Lung (tissue), 11 donors: ENCODE measurements at regions not wholly inside any gene's neighbourhood (a gene's known extent, or its start where the extent isn't known, plus 50 kb on each side); places are given as distances from the start of the nearest gene placed in this dataset.

Experiments used
- ATAC-seq: fragments of 200-7000 bp; cut with Tn5 transposase; one replicate; pipeline ENCODE4 v1.9.1; 2020; ENCODE audit warnings: moderate number of reproducible peaks; ENCODE audit not compliant: insufficient read depth, low FRiP score
- DNase-seq, 3 donors: peaks; one replicate each; pipeline ENCODE4 v3.0.0-alpha.2; 2013 to 2017
- H3K27ac ChIP-seq, 2 donors: one replicate each; pipeline ENCODE4 v1.5.1; 2013; ENCODE audit warnings: mild to moderate bottlenecking in 2 of 2, moderate library complexity in 2 of 2, control low read depth in 1 of 2, inconsistent platforms in 1 of 2, low read depth in 1 of 2, low read length in 1 of 2
- H3K27me3 ChIP-seq, 3 donors: one replicate each; pipeline ENCODE4 v1.5.1; 2013; ENCODE audit warnings: low read length in 2 of 3; ENCODE audit not compliant: control insufficient read depth in 3 of 3, insufficient read depth in 3 of 3
- H3K36me3 ChIP-seq, 4 donors: one replicate each; pipeline ENCODE4 v1.5.1; 2013; ENCODE audit warnings: low read length in 4 of 4, mild to moderate bottlenecking in 1 of 4, moderate library complexity in 1 of 4; ENCODE audit not compliant: control insufficient read depth in 4 of 4, insufficient read depth in 4 of 4
- H3K4me1 ChIP-seq, 5 donors: one replicate each; pipeline ENCODE4 v1.5.1; 2013; ENCODE audit warnings: low read length in 5 of 5, mild to moderate bottlenecking in 2 of 5, moderate library complexity in 1 of 5; ENCODE audit not compliant: control insufficient read depth in 5 of 5, insufficient read depth in 5 of 5
- H3K4me3 ChIP-seq: one replicate; pipeline ENCODE4 v1.5.1; 2013; ENCODE audit warnings: mild to moderate bottlenecking, control low read depth, moderate library complexity
- H3K9ac ChIP-seq, 2 donors: one replicate each; pipeline ENCODE4 v1.5.1; 2013; ENCODE audit warnings: low read length in 2 of 2, control low read depth in 1 of 2; ENCODE audit not compliant: insufficient read depth in 1 of 2
- H3K9me3 ChIP-seq, 4 donors: one replicate each; pipeline ENCODE4 v1.5.1; 2013; ENCODE audit warnings: low read length in 3 of 4, mild to moderate bottlenecking in 1 of 4, moderate library complexity in 1 of 4; ENCODE audit not compliant: control insufficient read depth in 4 of 4, insufficient read depth in 3 of 4
- WGBS, 2 donors: extraction: QIAGEN DNeasy Blood & Tissue Kit; methylation state at CpG; one replicate each; pipeline ENCODE4 v1.1.7; 2013; 5-methylcytosine and 5-hydroxymethylcytosine counted together
- TF ChIP-seq, protein P1 (sequence below): IDR thresholded peaks from 2 replicates; pipeline ENCODE4 v1.5.1; 2012; ENCODE audit warnings: mild to moderate bottlenecking; ENCODE audit errors: control extremely low read depth, extremely low read depth
- donor health status: control.
- donor health status: control.
- donor health status: Bipolar disorder and iron deficiency.
- donor health status: healthy.
- donor health status: DM: yes; HTN: yes; CAD: no.

DNA sequence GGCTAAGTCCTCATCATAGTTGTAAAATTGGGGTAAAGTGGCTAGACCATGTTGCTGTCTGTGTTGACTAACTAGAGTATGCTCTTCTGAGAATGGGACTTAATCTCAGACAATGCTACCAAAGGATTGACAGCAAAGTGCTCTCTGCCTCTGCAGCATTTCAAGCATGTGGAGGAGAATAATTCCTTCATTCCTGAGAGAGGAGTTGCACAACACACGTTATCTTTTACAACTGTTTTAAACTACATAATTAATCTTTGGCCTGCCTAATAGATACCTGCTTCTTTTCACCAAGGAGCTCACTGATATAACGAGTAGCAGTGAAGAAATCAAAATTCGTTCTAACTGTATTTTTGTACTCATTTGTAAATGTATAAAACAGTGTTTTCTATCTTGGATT is 2172.2 kb downstream of the PCDH9 start:
- WGBS, 2 donors = 47 to 48% methylated on average over 3 of the region's 3 CpGs
- DNase-seq (no peak), ATAC-seq (no peak)
- Histone ChIP-seq H3K9ac (no peak overlapping the region), H3K27ac (no peak overlapping the region), H3K27me3 (no peaks in the 10 kb centered on the region), H3K4me3 (no peak overlapping the region), H3K36me3 (no peaks in the 10 kb centered on the region), H3K9me3 (peaks cover 0 to 9% (median 0%) of the 10 kb centered on the region in 4 donors), H3K4me1 (no peaks in the 10 kb centered on the region)
- TF ChIP-seq, protein P1, sequence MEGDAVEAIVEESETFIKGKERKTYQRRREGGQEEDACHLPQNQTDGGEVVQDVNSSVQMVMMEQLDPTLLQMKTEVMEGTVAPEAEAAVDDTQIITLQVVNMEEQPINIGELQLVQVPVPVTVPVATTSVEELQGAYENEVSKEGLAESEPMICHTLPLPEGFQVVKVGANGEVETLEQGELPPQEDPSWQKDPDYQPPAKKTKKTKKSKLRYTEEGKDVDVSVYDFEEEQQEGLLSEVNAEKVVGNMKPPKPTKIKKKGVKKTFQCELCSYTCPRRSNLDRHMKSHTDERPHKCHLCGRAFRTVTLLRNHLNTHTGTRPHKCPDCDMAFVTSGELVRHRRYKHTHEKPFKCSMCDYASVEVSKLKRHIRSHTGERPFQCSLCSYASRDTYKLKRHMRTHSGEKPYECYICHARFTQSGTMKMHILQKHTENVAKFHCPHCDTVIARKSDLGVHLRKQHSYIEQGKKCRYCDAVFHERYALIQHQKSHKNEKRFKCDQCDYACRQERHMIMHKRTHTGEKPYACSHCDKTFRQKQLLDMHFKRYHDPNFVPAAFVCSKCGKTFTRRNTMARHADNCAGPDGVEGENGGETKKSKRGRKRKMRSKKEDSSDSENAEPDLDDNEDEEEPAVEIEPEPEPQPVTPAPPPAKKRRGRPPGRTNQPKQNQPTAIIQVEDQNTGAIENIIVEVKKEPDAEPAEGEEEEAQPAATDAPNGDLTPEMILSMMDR = no peak

- H3K36me3 ChIP-seq = no peaks in the 10 kb centered on the region
- H3K4me3 ChIP-seq = no peak overlapping the region
- H3K4me1 ChIP-seq = no peaks in the 10 kb centered on the region
- ATAC-seq = no peak
- no peak overlapping the region for H3K27ac ChIP-seq
- H3K27me3 ChIP-seq = no peaks in the 10 kb centered on the region
- WGBS, 2 donors = 83 to 88% methylated on average over 2 of the region's 2 CpGs
- no peak for DNase-seq
- no peak overlapping the region for H3K9ac ChIP-seq
- peaks cover 0 to 9% (median 0%) of the 10 kb centered on the region in 4 donors for H3K9me3 ChIP-seq
- TF ChIP-seq, protein P1 = no peak
Measured at GRCh38 chr13:65054277-65054676, 2175.9 kb downstream of the PCDH9 start.

GRCh38 chr13:65036999-65037398 is 2193.1 kb downstream of the PCDH9 start:
- H3K4me3 ChIP-seq = no peak overlapping the region
- ATAC-seq (no peak), DNase-seq (no peak)
- WGBS, 2 donors = 90 to 92% methylated on average over 1 of the region's 1 CpG
- no peaks in the 10 kb centered on the region for H3K4me1 ChIP-seq
- H3K27me3 ChIP-seq = no peaks in the 10 kb centered on the region
- no peaks in the 10 kb centered on the region for H3K36me3 ChIP-seq
- no peak overlapping the region for H3K9ac ChIP-seq
- H3K27ac ChIP-seq = no peak overlapping the region
- TF ChIP-seq, protein P1 = no peak
- peaks cover 0 to 2% (median 0%) of the 10 kb centered on the region in 4 donors for H3K9me3 ChIP-seq

GRCh38 chr13:65035302-65035701 is 2194.8 kb downstream of the PCDH9 start:
- no peaks in the 10 kb centered on the region for H3K36me3 ChIP-seq
- no peak for ATAC-seq

More at GRCh38 chr13:65035302-65035701, 2194.8 kb downstream of the PCDH9 start:
- no peak for DNase-seq
- no peak overlapping the region for H3K27ac ChIP-seq
- peaks cover 0 to 2% (median 0%) of the 10 kb centered on the region in 4 donors for H3K9me3 ChIP-seq
- H3K9ac ChIP-seq = no peak overlapping the region
- TF ChIP-seq, protein P1 = no peak
- no peak overlapping the region for H3K4me3 ChIP-seq
- H3K4me1 ChIP-seq = no peaks in the 10 kb centered on the region
- no peaks in the 10 kb centered on the region for H3K27me3 ChIP-seq
